ENCODE measurements at regions not wholly inside any gene's neighbourhood (a gene's known extent, or its start where the extent isn't known, plus 50 kb on each side); places are given as distances from the start of the nearest gene placed in this dataset.
"Not testable (repeated sequence)": the region's sequence is repeated elsewhere in the genome, so short reads cannot be mapped to it uniquely, and the experiment has no call there.

DNA sequence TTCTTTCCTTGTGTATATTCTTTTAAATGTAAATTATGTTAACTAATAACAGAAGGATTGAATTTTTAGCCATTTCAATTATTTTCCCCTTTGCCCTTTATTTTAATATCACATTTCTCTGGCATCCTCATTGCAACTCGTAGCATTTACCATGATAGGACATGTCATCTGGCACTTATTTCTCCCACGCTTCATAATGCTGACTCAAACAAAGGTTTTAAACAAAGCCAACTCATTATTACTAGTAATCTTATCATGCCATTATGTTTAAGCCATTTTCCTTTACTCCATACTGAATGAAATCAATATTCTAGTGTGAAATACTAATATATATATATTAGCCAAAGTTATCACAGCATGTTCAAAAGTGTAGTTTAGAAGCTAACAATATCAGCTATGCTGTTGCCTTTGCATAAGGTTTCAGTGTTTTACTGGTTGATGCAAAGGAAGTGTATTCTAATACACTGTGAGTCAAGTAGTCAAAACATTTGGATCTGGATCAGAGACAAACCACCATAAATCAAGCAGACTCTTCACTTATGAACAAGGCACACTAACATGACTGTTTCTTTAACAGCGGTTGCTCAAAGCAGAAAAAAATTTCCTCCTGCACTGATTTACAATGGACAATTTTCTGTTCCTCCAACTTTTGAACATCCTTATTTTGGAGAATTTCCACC lies 281.6 kb downstream of the SLC7A11 start:
- H3K9me3 Mint-ChIP-seq, result peaks cover 2% of the 10 kb centered on the region
- H3K4me1 Mint-ChIP-seq (ENCODE audit: low read depth), result no peaks in the 10 kb centered on the region
- no peaks in the 10 kb centered on the region for H3K36me3 Mint-ChIP-seq
- POLR2A ChIA-PET, result no interaction called here
- no peaks in the 10 kb centered on the region for H3K27me3 Mint-ChIP-seq
- CTCF ChIA-PET, result no interaction called here
- DNase-seq, result no peak
- intact Hi-C loops (cut with micrococcal nuclease), result no loop called here
- no peak overlapping the region for H3K4me3 Mint-ChIP-seq
- H3K27ac Mint-ChIP-seq, result no peak overlapping the region

DNA sequence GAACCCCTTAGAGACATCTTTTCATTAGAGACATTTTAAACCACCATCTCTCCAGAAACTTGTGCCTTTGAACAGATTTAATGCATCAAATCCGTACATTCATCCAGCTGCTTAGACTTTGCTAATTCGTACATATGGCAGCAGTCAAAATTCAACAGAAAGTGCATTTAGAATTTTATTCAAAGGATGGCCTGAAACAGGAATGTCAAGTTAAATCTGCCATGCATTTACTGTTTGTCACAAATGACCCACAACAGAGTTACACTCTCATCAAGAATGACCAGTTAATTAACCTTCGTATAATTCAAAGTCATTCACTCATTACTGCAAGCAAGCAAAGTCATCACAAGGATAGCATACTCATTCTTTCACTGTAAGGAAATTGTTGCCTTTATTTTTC lies 284.3 kb downstream of the SLC7A11 start:
- intact Hi-C loops (cut with micrococcal nuclease), result no loop called here

DNA sequence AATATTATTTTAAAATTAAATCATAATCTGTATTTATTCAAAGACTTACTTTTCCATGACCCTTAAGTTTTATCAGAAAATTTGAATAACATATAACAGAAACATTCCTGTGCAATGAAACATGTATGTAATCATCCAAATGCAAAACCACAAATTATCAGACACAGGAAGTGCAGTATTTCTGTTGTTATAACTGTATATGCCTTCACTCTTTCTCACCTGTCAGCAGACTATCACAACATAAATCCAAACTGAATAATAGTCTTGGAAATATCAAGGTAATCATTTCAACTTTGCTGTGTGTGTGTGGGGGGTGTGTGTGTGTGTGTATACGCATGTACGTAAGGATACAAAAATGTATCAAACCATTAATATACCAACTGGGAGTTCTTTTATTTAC lies 285.9 kb downstream of the SLC7A11 start:
- no peak overlapping the region for H3K4me3 Mint-ChIP-seq
- ChIA-PET CTCF (no interaction called here), POLR2A (no interaction called here)
- intact Hi-C loops (cut with micrococcal nuclease), result no loop called here
- H3K9me3 Mint-ChIP-seq, result peaks cover 2% of the 10 kb centered on the region
- H3K27me3 Mint-ChIP-seq, result no peaks in the 10 kb centered on the region
- no peak for DNase-seq
- H3K36me3 Mint-ChIP-seq, result no peaks in the 10 kb centered on the region
- no peaks in the 10 kb centered on the region for H3K4me1 Mint-ChIP-seq (ENCODE audit: low read depth)
- H3K27ac Mint-ChIP-seq, result no peak overlapping the region

More for the DNA sequence above, 284.3 kb downstream of the SLC7A11 start:
- CTCF ChIA-PET, result no interaction called here
- H3K4me1 Mint-ChIP-seq (ENCODE audit: low read depth), result no peaks in the 10 kb centered on the region
- DNase-seq, result no peak
- H3K9me3 Mint-ChIP-seq, result no peaks in the 10 kb centered on the region
- no peaks in the 10 kb centered on the region for H3K36me3 Mint-ChIP-seq
- no peaks in the 10 kb centered on the region for H3K27me3 Mint-ChIP-seq
- POLR2A ChIA-PET, result no interaction called here
- H3K27ac Mint-ChIP-seq, result no peak overlapping the region
- H3K4me3 Mint-ChIP-seq, result no peak overlapping the region

DNA sequence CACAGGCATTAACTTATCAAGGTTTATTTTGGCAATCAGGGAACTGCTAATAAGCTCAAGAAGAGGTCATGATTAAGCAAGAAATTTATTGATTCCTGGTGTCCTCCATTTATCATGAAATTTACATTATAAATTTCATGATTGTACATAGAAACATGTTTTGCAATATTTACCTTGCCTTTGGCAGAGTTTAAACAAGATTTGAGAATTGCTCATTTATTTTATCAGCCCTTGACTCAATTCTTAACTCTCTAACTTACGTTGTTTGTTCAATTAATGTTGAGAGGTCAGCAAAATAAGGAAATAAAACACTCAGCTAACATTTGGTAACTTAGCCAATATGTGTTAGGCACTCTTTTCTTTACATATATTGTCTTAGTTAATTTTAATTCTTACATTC lies 286.6 kb downstream of the SLC7A11 start:
- Mint-ChIP-seq H3K4me1 (ENCODE audit: low read depth) (no peaks in the 10 kb centered on the region), H3K27me3 (no peaks in the 10 kb centered on the region), H3K9me3 (peaks cover 2% of the 10 kb centered on the region), H3K36me3 (no peaks in the 10 kb centered on the region), H3K4me3 (no peak overlapping the region), H3K27ac (no peak overlapping the region)
- DNase-seq, result no peak
- CTCF ChIA-PET, result no interaction called here
- intact Hi-C loops (cut with micrococcal nuclease), result no loop called here
- POLR2A ChIA-PET, result no interaction called here

DNA sequence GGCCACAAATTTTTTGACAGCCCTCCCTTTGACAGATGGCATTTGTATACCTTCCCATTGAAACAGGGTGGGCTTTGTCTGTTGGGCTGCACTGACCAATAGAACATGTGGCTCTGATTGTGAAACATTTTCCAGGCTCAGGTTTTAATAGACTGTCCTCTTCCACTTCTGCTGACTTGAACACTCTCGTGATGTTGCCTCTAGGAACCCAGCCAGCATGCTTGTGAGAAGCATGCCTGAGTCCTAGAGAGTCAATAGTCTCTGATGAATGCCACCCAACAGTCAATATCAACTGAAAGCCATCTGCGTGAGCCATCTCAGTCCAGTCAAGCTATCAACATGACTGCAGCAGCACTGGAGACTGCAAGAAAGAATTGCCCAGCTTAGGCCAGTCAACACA lies 290.0 kb downstream of the SLC7A11 start:
- Mint-ChIP-seq H3K36me3 (no peaks in the 10 kb centered on the region), H3K27me3 (no peaks in the 10 kb centered on the region), H3K9me3 (peaks cover 2% of the 10 kb centered on the region), H3K27ac (no peak overlapping the region), H3K4me1 (ENCODE audit: low read depth) (no peaks in the 10 kb centered on the region), H3K4me3 (no peak overlapping the region)
- ChIA-PET POLR2A (no interaction called here), CTCF (no interaction called here)
- intact Hi-C loops (cut with micrococcal nuclease), result no loop called here
- no peak for DNase-seq

DNA sequence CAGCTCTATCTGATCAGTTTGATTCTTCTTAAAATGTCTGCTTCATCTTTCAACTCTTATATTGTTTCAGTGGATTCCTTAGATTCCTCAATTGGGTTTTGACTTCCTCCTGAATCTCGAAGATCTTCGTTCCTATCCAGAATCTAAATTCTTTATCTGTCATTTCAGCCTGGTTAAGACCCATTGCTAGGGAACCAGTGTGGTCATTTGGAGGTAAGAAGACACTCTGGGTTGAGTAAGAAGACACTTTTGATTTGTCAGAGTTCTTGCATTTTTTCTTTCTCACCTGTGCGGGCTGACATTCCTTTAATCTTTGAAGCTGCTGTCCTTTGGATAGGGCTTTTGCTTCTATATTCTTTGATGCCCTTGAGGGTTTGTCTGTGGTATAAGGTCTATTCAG lies 291.9 kb downstream of the SLC7A11 start:
- Mint-ChIP-seq H3K27me3 (no peaks in the 10 kb centered on the region), H3K27ac (no peak overlapping the region), H3K4me3 (no peak overlapping the region), H3K4me1 (ENCODE audit: low read depth) (no peaks in the 10 kb centered on the region), H3K9me3 (peaks cover 6% of the 10 kb centered on the region), H3K36me3 (no peaks in the 10 kb centered on the region)
- ChIA-PET POLR2A (no interaction called here), CTCF (no interaction called here)
- DNase-seq, result no peak
- intact Hi-C loops (cut with micrococcal nuclease), result no loop called here

DNA sequence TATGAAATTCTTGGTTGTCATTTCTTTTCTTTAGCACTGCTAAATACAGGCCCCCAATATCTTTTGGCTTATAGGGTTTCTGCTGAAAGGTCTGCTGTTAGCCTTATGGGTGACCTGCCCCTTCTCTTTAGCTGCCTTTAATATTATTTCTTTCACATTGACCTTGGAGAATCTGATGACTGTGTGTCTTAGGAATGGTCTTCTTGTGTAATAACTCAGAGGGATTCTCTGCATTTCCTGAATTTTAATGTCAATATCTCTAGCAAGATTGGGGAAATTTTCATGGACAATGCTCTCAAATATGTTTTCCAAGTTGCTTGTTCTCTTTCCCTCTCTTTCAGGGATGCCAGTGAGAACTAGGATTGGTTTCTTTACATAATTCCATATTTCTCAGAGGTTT lies 292.4 kb downstream of the SLC7A11 start:
- POLR2A ChIA-PET, result no interaction called here
- no peaks in the 10 kb centered on the region for H3K4me1 Mint-ChIP-seq (ENCODE audit: low read depth)
- CTCF ChIA-PET, result no interaction called here

DNA sequence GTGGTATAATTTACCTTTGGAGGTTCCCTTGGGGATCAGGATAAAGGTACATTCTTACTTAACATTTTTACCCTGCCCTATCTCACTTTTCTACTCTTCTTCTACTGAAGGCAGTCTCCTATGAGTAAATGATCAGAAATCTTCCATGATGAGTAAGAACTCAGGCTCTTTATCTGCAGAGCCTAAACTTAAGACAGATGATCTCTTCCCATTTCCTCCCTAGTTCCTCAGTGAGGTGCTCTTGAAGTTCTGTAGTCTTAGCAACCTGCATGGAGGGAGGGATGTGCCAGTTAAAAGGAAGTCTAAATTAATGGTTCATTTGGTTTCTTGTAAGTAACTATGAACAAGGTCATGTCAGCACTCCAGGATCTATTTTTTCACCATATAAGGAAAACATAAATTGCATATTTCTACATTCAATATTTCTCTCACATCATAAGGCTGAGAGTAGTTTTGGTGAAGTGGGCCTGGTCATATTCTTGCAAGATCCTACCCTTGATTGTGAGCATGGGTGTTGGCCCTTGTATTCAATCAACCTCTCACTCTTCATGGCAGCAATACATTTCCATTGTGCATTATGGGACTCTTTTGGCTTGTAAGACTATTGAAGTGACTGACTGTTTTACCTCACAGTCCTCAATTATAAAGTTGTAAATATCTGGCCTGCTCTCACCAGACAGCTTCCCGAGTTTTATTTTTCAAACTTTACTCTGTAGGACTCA lies 295.5 kb downstream of the SLC7A11 start:
- Mint-ChIP-seq H3K9me3 (peaks cover 4% of the 10 kb centered on the region), H3K27me3 (no peaks in the 10 kb centered on the region), H3K4me1 (ENCODE audit: low read depth) (no peaks in the 10 kb centered on the region), H3K27ac (no peak overlapping the region), H3K4me3 (no peak overlapping the region), H3K36me3 (no peaks in the 10 kb centered on the region)
- ChIA-PET CTCF (no interaction called here), POLR2A (no interaction called here)
- no peak for DNase-seq
- intact Hi-C loops (cut with micrococcal nuclease), result no loop called here

More for the DNA sequence above, 292.4 kb downstream of the SLC7A11 start:
- DNase-seq, result no peak
- Mint-ChIP-seq H3K36me3 (no peaks in the 10 kb centered on the region), H3K27ac (no peak overlapping the region), H3K27me3 (no peaks in the 10 kb centered on the region), H3K4me3 (no peak overlapping the region), H3K9me3 (peaks cover 6% of the 10 kb centered on the region)
- intact Hi-C loops (cut with micrococcal nuclease), result no loop called here

DNA sequence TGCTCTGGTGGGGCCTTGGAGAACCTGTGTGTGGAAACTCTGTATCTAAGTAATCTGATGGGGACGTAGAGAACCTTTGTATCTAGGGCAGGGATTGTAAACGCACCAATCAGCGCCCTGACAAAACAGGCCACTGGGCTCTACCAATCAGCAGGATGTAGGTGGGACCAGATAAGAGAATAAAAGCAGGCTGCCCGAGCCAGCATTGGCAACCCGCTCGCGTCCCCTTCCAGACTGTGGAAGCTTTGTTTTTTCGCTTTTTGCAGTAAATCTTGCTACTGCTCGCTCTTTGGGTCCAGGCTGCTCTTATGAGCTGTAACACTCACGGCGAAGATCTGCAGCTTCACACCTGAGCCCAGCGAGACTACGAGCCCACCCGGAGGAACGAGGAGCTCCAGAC lies 299.3 kb downstream of the SLC7A11 start:
- POLR2A ChIA-PET; H3K4me3 Mint-ChIP-seq; H3K4me1 Mint-ChIP-seq (ENCODE audit: low read depth); H3K27ac Mint-ChIP-seq; CTCF ChIA-PET; H3K27me3 Mint-ChIP-seq; DNase-seq; H3K36me3 Mint-ChIP-seq; intact Hi-C loops (cut with micrococcal nuclease): not testable (repeated sequence)
- peaks cover 24% of the 10 kb centered on the region for H3K9me3 Mint-ChIP-seq

DNA sequence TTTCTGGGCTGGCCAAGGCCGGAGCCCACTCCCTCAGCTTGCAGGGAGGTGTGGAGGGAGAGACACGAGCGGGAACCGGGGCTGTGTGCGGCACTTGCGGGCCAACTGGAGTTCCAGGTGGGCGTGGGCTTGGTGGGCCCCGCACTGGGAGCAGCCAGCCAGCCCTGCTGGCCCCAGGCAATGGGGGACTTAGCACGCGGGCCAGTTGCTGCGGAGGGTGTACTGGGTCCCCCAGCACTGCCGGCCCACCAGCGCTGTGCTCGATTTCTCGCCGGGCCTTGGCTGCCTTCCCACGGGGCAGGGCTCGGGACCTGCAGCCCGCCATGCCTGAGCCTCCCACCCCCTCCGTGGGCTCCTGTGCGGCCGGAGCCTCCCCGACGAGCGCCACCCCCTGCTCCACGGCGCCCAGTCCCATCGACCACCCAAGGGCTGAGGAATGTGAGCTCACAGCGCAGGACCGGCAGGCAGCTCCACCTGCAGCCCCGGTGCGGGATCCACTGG lies 300.1 kb downstream of the SLC7A11 start:
- H3K27me3 Mint-ChIP-seq; H3K27ac Mint-ChIP-seq; H3K36me3 Mint-ChIP-seq; DNase-seq; H3K4me1 Mint-ChIP-seq (ENCODE audit: low read depth); intact Hi-C loops (cut with micrococcal nuclease); POLR2A ChIA-PET; CTCF ChIA-PET; H3K4me3 Mint-ChIP-seq: not testable (repeated sequence)
- peaks cover 24% of the 10 kb centered on the region for H3K9me3 Mint-ChIP-seq

DNA sequence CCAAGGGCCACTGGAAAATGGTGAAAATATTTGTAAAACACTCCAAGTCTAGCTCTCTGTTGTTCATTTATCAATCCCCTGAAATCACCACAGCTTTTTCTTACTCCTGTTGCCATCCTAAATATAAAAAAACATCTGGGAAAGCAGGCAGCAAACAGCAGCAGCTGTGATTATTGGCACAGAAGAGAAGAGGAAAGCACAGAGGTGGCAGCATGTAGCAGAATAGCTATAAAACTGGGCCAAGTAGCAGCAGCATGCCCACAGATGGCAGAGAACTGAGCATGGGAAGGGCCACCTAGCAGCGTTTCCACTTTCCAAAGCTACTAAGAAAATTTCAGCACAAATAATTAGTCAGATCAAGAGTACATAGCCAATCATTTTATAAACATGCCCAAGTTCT lies 307.2 kb downstream of the SLC7A11 start:
- no peak for DNase-seq
- POLR2A ChIA-PET, result no interaction called here
- H3K36me3 Mint-ChIP-seq, result no peaks in the 10 kb centered on the region
- peaks cover 13% of the 10 kb centered on the region for H3K9me3 Mint-ChIP-seq
- CTCF ChIA-PET, result no interaction called here
- no peaks in the 10 kb centered on the region for H3K4me1 Mint-ChIP-seq (ENCODE audit: low read depth)
- no peaks in the 10 kb centered on the region for H3K27me3 Mint-ChIP-seq
- no peak overlapping the region for H3K4me3 Mint-ChIP-seq
- H3K27ac Mint-ChIP-seq, result no peak overlapping the region
- intact Hi-C loops (cut with micrococcal nuclease), result no loop called here

DNA sequence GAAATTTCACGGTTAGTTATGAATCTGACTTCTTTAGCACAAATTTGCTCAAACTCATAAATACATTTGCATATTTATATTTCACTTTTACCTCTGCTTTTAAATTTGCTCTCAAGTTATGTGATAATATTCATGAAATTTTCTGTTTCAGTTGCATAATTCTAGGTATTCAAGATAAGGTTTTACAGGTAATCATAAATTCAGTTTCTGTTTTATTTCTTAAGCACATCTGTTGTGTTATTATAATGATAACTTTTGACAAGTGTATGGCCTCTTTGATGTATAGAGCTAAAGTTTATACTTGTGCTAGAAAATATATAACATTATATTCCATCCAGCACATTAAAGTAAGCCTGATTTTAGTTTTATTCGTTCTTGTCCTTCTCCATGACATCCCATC lies 308.1 kb downstream of the SLC7A11 start:
- Mint-ChIP-seq H3K4me3 (no peak overlapping the region), H3K9me3 (peaks cover 10% of the 10 kb centered on the region), H3K27me3 (no peaks in the 10 kb centered on the region), H3K27ac (no peak overlapping the region), H3K36me3 (no peaks in the 10 kb centered on the region), H3K4me1 (ENCODE audit: low read depth) (no peaks in the 10 kb centered on the region)
- no peak for DNase-seq
- intact Hi-C loops (cut with micrococcal nuclease), result no loop called here
- ChIA-PET POLR2A (no interaction called here), CTCF (no interaction called here)

DNA sequence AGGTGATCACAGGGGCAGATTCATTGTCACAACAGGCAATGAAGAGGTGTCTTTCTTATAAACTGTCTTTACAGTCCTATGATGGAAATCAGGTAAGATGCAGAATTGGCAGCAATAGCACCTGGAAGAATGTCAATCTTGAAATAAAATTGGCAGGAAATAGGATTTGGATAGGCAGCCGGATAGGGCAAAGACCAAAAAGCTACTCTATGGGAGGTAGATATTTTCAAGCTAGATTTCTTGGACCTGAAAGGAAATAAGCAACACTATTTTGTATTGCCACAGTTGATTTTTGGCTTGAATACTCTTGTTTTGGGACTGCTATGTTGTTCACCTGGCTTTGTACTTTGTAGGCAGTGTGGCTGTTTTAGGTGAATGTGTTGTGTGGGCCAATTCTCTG lies 314.2 kb downstream of the SLC7A11 start:
- H3K4me1 Mint-ChIP-seq (ENCODE audit: low read depth), result no peaks in the 10 kb centered on the region
- peaks cover 2% of the 10 kb centered on the region for H3K9me3 Mint-ChIP-seq
- POLR2A ChIA-PET, result no interaction called here
- CTCF ChIA-PET, result no interaction called here
- no peak overlapping the region for H3K27ac Mint-ChIP-seq
- intact Hi-C loops (cut with micrococcal nuclease), result no loop called here
- H3K36me3 Mint-ChIP-seq, result no peaks in the 10 kb centered on the region
- H3K27me3 Mint-ChIP-seq, result no peaks in the 10 kb centered on the region
- H3K4me3 Mint-ChIP-seq, result no peak overlapping the region
- no peak for DNase-seq

All from activated CD4-positive, alpha-beta memory T cell treated with anti-CD3 and anti-CD28 coated beads for 36 hours (primary cell).